ENCODE measurements at regions not wholly inside any gene's neighbourhood (a gene's known extent, or its start where the extent isn't known, plus 50 kb on each side); places are given as distances from the start of the nearest gene placed in this dataset.

- TF ChIP-seq FOXM1 (IDR thresholded peaks at IDR 0.05; ENCODE audit: borderline replicate concordance, low read depth) = no peak
- no peak for TF ChIP-seq ZBTB7A (IDR thresholded peaks at IDR 0.05; ENCODE audit: low read depth)
- no peak for TF ChIP-seq RAD21 (IDR thresholded peaks at IDR 0.05; ENCODE audit: low read depth)
- TF ChIP-seq USF1 (IDR thresholded peaks at IDR 0.05) = no peak
- TF ChIP-seq CREB1 (IDR thresholded peaks at IDR 0.05; ENCODE audit: low read depth) = no peak
- TF ChIP-seq TEAD4 (IDR thresholded peaks at IDR 0.05) = no peak
- TF ChIP-seq TCF12 (IDR thresholded peaks at IDR 0.05; ENCODE audit: low read depth) = no peak
- no peak for TF ChIP-seq EGR1 (IDR thresholded peaks at IDR 0.05)
- TF ChIP-seq NFIC (IDR thresholded peaks at IDR 0.05) = no peak
Observed at GRCh38 chr7:19290968-19291367, 145.7 kb upstream of the FERD3L start.

- TF ChIP-seq CREB1 (IDR thresholded peaks at IDR 0.05; ENCODE audit: low read depth) = no peak
Observed at GRCh38 chr7:19290066-19290465, 144.8 kb upstream of the FERD3L start.

- TF ChIP-seq RAD21 (IDR thresholded peaks at IDR 0.05; ENCODE audit: low read depth) (no peak), YY1 (IDR thresholded peaks at IDR 0.05; ENCODE audit: low read depth) (no peak), TAF1 (IDR thresholded peaks at IDR 0.05; ENCODE audit: low read depth) (no peak), CEBPB (IDR thresholded peaks at IDR 0.05) (no peak), USF1 (IDR thresholded peaks at IDR 0.05) (no peak), MAX (IDR thresholded peaks at IDR 0.05) (no peak)
Observed at GRCh38 chr7:19284596-19285300, 139.5 kb upstream of the FERD3L start.

GRCh38 chr7:19284136-19284535, 138.9 kb upstream of the FERD3L start:
- no peak for TF ChIP-seq EP300 (IDR thresholded peaks at IDR 0.05; ENCODE audit: borderline replicate concordance)
- no peak for TF ChIP-seq CREB1 (IDR thresholded peaks at IDR 0.05; ENCODE audit: low read depth)
- TF ChIP-seq FOXM1 (IDR thresholded peaks at IDR 0.05; ENCODE audit: borderline replicate concordance, low read depth) = no peak
- TF ChIP-seq, protein P1, sequence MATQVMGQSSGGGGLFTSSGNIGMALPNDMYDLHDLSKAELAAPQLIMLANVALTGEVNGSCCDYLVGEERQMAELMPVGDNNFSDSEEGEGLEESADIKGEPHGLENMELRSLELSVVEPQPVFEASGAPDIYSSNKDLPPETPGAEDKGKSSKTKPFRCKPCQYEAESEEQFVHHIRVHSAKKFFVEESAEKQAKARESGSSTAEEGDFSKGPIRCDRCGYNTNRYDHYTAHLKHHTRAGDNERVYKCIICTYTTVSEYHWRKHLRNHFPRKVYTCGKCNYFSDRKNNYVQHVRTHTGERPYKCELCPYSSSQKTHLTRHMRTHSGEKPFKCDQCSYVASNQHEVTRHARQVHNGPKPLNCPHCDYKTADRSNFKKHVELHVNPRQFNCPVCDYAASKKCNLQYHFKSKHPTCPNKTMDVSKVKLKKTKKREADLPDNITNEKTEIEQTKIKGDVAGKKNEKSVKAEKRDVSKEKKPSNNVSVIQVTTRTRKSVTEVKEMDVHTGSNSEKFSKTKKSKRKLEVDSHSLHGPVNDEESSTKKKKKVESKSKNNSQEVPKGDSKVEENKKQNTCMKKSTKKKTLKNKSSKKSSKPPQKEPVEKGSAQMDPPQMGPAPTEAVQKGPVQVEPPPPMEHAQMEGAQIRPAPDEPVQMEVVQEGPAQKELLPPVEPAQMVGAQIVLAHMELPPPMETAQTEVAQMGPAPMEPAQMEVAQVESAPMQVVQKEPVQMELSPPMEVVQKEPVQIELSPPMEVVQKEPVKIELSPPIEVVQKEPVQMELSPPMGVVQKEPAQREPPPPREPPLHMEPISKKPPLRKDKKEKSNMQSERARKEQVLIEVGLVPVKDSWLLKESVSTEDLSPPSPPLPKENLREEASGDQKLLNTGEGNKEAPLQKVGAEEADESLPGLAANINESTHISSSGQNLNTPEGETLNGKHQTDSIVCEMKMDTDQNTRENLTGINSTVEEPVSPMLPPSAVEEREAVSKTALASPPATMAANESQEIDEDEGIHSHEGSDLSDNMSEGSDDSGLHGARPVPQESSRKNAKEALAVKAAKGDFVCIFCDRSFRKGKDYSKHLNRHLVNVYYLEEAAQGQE (IDR thresholded peaks at IDR 0.05; ENCODE audit: low read depth) = no peak

DNA sequence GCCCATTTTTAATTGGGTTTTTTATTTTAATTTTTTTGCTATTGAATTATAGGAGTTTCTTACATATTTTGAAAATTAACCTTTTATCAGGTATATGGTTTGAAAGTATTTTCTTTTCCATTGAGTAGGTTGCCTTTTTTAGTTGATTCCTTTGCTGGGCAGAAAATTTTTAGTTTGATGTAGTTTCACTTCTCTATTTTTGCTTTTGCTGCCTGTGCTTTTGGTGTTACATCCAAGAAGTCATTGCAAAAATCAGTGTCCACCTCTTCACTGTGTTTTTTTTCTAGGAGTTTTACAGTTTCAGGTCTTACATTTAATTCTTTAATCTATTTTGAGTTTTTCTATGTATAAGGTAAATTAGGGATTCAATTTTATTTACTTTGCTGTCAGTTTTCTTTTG, 129.8 kb upstream of the FERD3L start:
- no peak for TF ChIP-seq NFIC (IDR thresholded peaks at IDR 0.05)
- TF ChIP-seq MAX (IDR thresholded peaks at IDR 0.05) = no peak
- no peak for TF ChIP-seq CREB1 (IDR thresholded peaks at IDR 0.05; ENCODE audit: low read depth)
- TF ChIP-seq ZBTB7A (IDR thresholded peaks at IDR 0.05; ENCODE audit: low read depth) = no peak
- TF ChIP-seq CEBPB (IDR thresholded peaks at IDR 0.05) = no peak
- TF ChIP-seq, protein P1 (IDR thresholded peaks at IDR 0.05; ENCODE audit: low read depth) = no peak
- no peak for TF ChIP-seq RAD21 (IDR thresholded peaks at IDR 0.05; ENCODE audit: low read depth)
- no peak for TF ChIP-seq TEAD4 (IDR thresholded peaks at IDR 0.05)
- TF ChIP-seq TAF1 (IDR thresholded peaks at IDR 0.05; ENCODE audit: low read depth) = no peak
- no peak for TF ChIP-seq TCF12 (IDR thresholded peaks at IDR 0.05; ENCODE audit: low read depth)
- TF ChIP-seq USF1 (IDR thresholded peaks at IDR 0.05) = no peak
- TF ChIP-seq EP300 (IDR thresholded peaks at IDR 0.05; ENCODE audit: borderline replicate concordance) = no peak
- TF ChIP-seq EGR1 (IDR thresholded peaks at IDR 0.05) = no peak
- TF ChIP-seq YY1 (IDR thresholded peaks at IDR 0.05; ENCODE audit: low read depth) = no peak
- no peak for TF ChIP-seq FOXM1 (IDR thresholded peaks at IDR 0.05; ENCODE audit: borderline replicate concordance, low read depth)

GRCh38 chr7:19269301-19269700, 124.1 kb upstream of the FERD3L start:
- TF ChIP-seq MAX (IDR thresholded peaks at IDR 0.05) (no peak), NFIC (IDR thresholded peaks at IDR 0.05) (no peak), TCF12 (IDR thresholded peaks at IDR 0.05; ENCODE audit: low read depth) (no peak)

All from Ishikawa (cell line).